ENCODE measurements at regions not wholly inside any gene's neighbourhood (a gene's known extent, or its start where the extent isn't known, plus 50 kb on each side); places are given as distances from the start of the nearest gene placed in this dataset.

DNA sequence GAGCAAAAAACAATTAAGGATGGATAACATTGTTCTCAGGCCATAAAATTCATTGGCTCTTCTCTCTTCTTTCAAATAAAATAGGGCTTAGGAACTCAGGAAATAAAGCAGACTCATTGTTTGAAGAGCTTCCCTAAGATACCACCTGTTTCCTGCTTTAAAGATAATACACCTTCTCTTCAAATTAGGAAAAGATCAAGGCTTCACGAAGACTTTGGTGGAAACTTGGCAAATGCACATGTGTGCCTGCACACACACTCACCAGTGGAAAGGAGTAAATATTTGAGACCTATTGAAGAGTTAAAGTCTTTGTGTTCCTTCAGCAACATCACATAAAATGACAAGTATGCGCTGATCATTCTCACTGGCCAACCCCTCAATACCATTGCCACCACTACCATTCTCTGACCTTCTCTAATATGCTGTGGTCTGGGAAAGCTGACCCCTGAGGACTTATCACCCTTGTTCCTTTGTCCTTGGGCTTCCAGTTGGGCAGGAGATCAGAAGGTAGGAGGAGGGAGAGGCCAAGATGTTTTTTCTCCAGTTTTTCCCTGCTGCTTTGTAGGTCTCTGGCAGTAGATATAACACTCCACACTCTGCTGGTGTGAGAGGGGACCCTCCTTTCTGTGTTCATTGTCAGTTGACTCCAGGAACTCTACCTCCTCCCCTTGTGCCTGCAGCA is 53.5 kb upstream of the SPOPL start:
- no peak for ATAC-seq
